Neural cell (in vitro differentiated cells): ENCODE measurements at regions not wholly inside any gene's neighbourhood (a gene's known extent, or its start where the extent isn't known, plus 50 kb on each side); places are given as distances from the start of the nearest gene placed in this dataset.

Source experiments
- H2AFZ ChIP-seq: fragments of 200-600, 300-800 bp; sonication (generic), shearing (Covaris generic); 2 replicates; pipeline ENCODE4 v1.6.0; 2014; ENCODE audit warnings: low read depth, mild to moderate bottlenecking, antibody characterized with exemption, low read length, moderate library complexity
- H3F3A ChIP-seq: fragments of 200-600 bp; shearing (Covaris generic); 2 replicates; pipeline ENCODE4 v1.6.1; 2016; ENCODE audit warnings: mild to moderate bottlenecking, moderate library complexity, mixed read lengths, antibody characterized with exemption, low read length; ENCODE audit not compliant: insufficient read depth, poor library complexity, severe bottlenecking
- H3K27ac ChIP-seq: fragments of 200-600, 300-800 bp; sonication (generic), shearing (Covaris generic); 2 replicates; pipeline ENCODE4 v1.5.1; 2014; ENCODE audit warnings: mild to moderate bottlenecking, low read length, moderate library complexity
- H3K27me3 ChIP-seq: fragments of 300-800, 200-600 bp; sonication (generic), shearing (Covaris generic); 2 replicates; pipeline ENCODE4 v1.6.0; 2014; ENCODE audit warnings: mild to moderate bottlenecking, low read depth, low read length, moderate library complexity; ENCODE audit not compliant: insufficient read depth
- H3K36me3 ChIP-seq: fragments of 300-800, 200-600 bp; sonication (generic), shearing (Covaris generic); 2 replicates; pipeline ENCODE4 v1.5.1; 2014; ENCODE audit warnings: mild to moderate bottlenecking, antibody characterized with exemption, low read length, moderate library complexity; ENCODE audit not compliant: insufficient read depth
- H3K4me2 ChIP-seq: fragments of 300-800, 200-600 bp; sonication (generic), shearing (Covaris generic); 2 replicates; pipeline ENCODE4 v1.6.0; 2014; ENCODE audit warnings: mild to moderate bottlenecking, low read length
- H3K4me3 ChIP-seq: fragments of 300-800, 200-600 bp; sonication (generic), shearing (Covaris generic); 2 replicates; pipeline ENCODE4 v1.5.1; 2014; ENCODE audit warnings: mild to moderate bottlenecking, low read length, moderate library complexity
- H3K79me2 ChIP-seq: fragments of 200-600 bp; shearing (Covaris generic); replicated peaks from 2 replicates; pipeline ENCODE4 v1.6.0; 2014; ENCODE audit warnings: mild to moderate bottlenecking, low read length, moderate library complexity; ENCODE audit not compliant: insufficient read depth
- H3K9ac ChIP-seq: fragments of 300-800, 200-600 bp; sonication (generic), shearing (Covaris generic); 2 replicates; pipeline ENCODE4 v1.6.1; 2016; ENCODE audit warnings: mild to moderate bottlenecking, low read length, mixed read lengths
- H3K9me2 ChIP-seq: fragments of 200-600 bp; shearing (Covaris generic); 2 replicates; pipeline ENCODE4 v1.6.1; 2016; ENCODE audit warnings: mild to moderate bottlenecking, low read length, mixed read lengths; ENCODE audit not compliant: insufficient read depth
- H3K9me3 ChIP-seq: fragments of 200-600, 300-800 bp; sonication (generic), shearing (Covaris generic); 2 replicates; pipeline ENCODE4 v1.6.1; 2016; ENCODE audit warnings: mild to moderate bottlenecking, mixed run types, low read length, moderate library complexity, mixed read lengths
- H4K20me1 ChIP-seq: fragments of 200-600 bp; shearing (Covaris generic); 2 replicates; pipeline ENCODE4 v1.6.1; 2016; ENCODE audit warnings: mild to moderate bottlenecking, mixed run types; ENCODE audit not compliant: insufficient read depth
- EP300 ChIP-seq: fragments of 450-650 bp; conservative IDR thresholded peaks from 2 replicates; pipeline ENCODE4 v1.6.1; 2014; ENCODE audit warnings: antibody characterized with exemption, mild to moderate bottlenecking, moderate library complexity; ENCODE audit not compliant: poor library complexity, severe bottlenecking
- EZH2 ChIP-seq: fragments of 200-600, 300-800 bp; shearing (Covaris generic), sonication (generic); IDR thresholded peaks from 2 replicates; pipeline ENCODE4 v1.6.1; 2014; ENCODE audit warnings: antibody characterized with exemption, low read length, borderline replicate concordance, mild to moderate bottlenecking; ENCODE audit not compliant: insufficient read depth, poor library complexity, severe bottlenecking
- MXI1 ChIP-seq: fragments of 450-650 bp; conservative IDR thresholded peaks from 2 replicates; pipeline ENCODE4 v1.6.1; 2014; ENCODE audit warnings: antibody characterized with exemption, mild to moderate bottlenecking; ENCODE audit not compliant: poor library complexity, severe bottlenecking
- POLR2AphosphoS5 ChIP-seq: IDR thresholded peaks from 2 replicates; pipeline ENCODE4 v1.6.1; 2012
- RAD21 ChIP-seq: fragments of 450-650 bp; conservative IDR thresholded peaks from 2 replicates; pipeline ENCODE4 v1.6.1; 2014; ENCODE audit warnings: antibody characterized with exemption, mild to moderate bottlenecking, moderate library complexity
- SMC3 ChIP-seq: fragments of 450-650 bp; conservative IDR thresholded peaks from 2 replicates; pipeline ENCODE4 v1.6.1; 2014; ENCODE audit warnings: antibody characterized with exemption, mild to moderate bottlenecking, moderate library complexity; ENCODE audit not compliant: poor library complexity
- TAF1 ChIP-seq: IDR thresholded peaks from 2 replicates; pipeline ENCODE4 v1.6.1; 2012; ENCODE audit warnings: low read depth
- TF ChIP-seq, protein P1 (sequence below): IDR thresholded peaks from 2 replicates; pipeline ENCODE4 v1.6.1; 2012; ENCODE audit warnings: borderline replicate concordance
- TF ChIP-seq, protein P2 (sequence below): fragments of 450-650 bp; IDR thresholded peaks from 2 replicates; pipeline ENCODE4 v1.5.1; 2014; ENCODE audit warnings: antibody characterized with exemption, mild to moderate bottlenecking, moderate library complexity; ENCODE audit not compliant: poor library complexity, severe bottlenecking

DNA sequence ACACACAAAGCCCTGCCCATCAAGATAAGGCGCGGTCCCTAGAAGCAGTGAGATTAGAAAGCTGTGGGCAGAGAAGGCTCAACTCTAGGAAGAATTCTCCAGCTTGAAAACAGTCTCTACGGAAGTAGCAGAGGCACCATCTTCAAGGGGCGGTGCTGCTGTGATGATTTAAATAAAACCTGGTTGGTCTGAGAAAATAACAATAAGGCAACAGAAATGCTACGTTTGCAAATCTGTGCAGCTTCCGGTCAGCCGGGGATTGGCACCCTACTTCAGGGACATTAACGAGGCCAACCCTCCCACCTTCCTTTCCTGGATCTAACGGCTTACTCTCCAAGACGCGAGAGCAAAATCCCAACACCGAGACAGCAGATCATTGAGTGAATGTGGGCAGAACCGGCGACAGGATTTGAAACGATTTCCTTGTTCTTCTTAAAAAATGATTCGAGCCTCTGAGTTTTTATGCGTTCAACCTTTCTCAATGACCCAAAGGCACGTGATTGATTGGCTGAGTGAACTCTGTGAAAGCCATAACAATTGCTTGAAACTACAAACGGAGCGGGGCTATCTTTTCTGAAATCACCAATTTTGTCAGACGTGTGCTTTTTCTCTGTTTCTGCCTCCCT is 93.7 kb upstream of the ZNF516 start:
- H3F3A ChIP-seq = no peaks in the 10 kb centered on the region
- no peaks in the 10 kb centered on the region for H3K9me3 ChIP-seq
- H3K4me3 ChIP-seq = no peak overlapping the region
- no peak overlapping the region for H2AFZ ChIP-seq
- no peaks in the 10 kb centered on the region for H3K27me3 ChIP-seq
- no peaks in the 10 kb centered on the region for H3K36me3 ChIP-seq
- H3K27ac ChIP-seq = no peak overlapping the region
- no peaks in the 10 kb centered on the region for H3K79me2 ChIP-seq
- TF ChIP-seq EP300 (no peak), SMC3 (no peak), POLR2AphosphoS5 (no peak), MXI1 (no peak), TAF1 (no peak), RAD21 (no peak), EZH2 (no peak)
- TF ChIP-seq, protein P1, sequence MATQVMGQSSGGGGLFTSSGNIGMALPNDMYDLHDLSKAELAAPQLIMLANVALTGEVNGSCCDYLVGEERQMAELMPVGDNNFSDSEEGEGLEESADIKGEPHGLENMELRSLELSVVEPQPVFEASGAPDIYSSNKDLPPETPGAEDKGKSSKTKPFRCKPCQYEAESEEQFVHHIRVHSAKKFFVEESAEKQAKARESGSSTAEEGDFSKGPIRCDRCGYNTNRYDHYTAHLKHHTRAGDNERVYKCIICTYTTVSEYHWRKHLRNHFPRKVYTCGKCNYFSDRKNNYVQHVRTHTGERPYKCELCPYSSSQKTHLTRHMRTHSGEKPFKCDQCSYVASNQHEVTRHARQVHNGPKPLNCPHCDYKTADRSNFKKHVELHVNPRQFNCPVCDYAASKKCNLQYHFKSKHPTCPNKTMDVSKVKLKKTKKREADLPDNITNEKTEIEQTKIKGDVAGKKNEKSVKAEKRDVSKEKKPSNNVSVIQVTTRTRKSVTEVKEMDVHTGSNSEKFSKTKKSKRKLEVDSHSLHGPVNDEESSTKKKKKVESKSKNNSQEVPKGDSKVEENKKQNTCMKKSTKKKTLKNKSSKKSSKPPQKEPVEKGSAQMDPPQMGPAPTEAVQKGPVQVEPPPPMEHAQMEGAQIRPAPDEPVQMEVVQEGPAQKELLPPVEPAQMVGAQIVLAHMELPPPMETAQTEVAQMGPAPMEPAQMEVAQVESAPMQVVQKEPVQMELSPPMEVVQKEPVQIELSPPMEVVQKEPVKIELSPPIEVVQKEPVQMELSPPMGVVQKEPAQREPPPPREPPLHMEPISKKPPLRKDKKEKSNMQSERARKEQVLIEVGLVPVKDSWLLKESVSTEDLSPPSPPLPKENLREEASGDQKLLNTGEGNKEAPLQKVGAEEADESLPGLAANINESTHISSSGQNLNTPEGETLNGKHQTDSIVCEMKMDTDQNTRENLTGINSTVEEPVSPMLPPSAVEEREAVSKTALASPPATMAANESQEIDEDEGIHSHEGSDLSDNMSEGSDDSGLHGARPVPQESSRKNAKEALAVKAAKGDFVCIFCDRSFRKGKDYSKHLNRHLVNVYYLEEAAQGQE = no peak
- TF ChIP-seq, protein P2, sequence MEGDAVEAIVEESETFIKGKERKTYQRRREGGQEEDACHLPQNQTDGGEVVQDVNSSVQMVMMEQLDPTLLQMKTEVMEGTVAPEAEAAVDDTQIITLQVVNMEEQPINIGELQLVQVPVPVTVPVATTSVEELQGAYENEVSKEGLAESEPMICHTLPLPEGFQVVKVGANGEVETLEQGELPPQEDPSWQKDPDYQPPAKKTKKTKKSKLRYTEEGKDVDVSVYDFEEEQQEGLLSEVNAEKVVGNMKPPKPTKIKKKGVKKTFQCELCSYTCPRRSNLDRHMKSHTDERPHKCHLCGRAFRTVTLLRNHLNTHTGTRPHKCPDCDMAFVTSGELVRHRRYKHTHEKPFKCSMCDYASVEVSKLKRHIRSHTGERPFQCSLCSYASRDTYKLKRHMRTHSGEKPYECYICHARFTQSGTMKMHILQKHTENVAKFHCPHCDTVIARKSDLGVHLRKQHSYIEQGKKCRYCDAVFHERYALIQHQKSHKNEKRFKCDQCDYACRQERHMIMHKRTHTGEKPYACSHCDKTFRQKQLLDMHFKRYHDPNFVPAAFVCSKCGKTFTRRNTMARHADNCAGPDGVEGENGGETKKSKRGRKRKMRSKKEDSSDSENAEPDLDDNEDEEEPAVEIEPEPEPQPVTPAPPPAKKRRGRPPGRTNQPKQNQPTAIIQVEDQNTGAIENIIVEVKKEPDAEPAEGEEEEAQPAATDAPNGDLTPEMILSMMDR = no peak
- H3K9me2 ChIP-seq = no peaks in the 10 kb centered on the region
- H3K9ac ChIP-seq = no peak overlapping the region
- no peak overlapping the region for H3K4me2 ChIP-seq
- H4K20me1 ChIP-seq = no peaks in the 10 kb centered on the region

DNA sequence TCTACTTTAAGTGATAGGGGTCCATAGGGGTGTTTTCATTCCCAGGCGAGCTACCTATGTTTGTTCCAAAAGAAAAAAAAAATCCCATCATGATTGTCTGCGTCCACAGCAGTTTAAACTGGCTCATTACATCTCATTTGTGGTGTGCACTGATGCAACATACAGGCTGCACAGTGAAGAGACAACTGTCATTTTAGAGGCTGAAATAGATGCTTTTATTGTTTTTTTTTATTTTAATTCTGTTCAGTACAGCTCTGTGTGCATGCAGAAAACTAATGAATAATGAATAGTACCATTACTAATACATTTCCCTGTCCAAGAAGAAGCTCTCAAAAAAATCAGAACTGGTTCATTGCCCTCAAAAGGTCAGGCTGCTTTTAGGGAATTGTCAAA is 92.8 kb upstream of the ZNF516 start:
- Histone ChIP-seq H3K9ac (no peak overlapping the region), H3K9me2 (no peaks in the 10 kb centered on the region), H3K27me3 (no peaks in the 10 kb centered on the region), H3K79me2 (no peaks in the 10 kb centered on the region), H4K20me1 (no peaks in the 10 kb centered on the region), H3F3A (no peaks in the 10 kb centered on the region), H3K9me3 (no peaks in the 10 kb centered on the region), H3K36me3 (no peaks in the 10 kb centered on the region), H2AFZ (no peak overlapping the region), H3K4me2 (no peak overlapping the region), H3K27ac (no peak overlapping the region), H3K4me3 (no peak overlapping the region)
- TF ChIP-seq, protein P2 = no peak
- TF ChIP-seq, protein P1 = no peak
